Activated CD8-positive, alpha-beta memory T cell treated with anti-CD3 and anti-CD28 coated beads for 36 hours (primary cell): ENCODE measurements at regions not wholly inside any gene's neighbourhood (a gene's known extent, or its start where the extent isn't known, plus 50 kb on each side); places are given as distances from the start of the nearest gene placed in this dataset.
"Not testable (repeated sequence)": the region's sequence is repeated elsewhere in the genome, so short reads cannot be mapped to it uniquely, and the experiment has no call there.

ENCODE experiments used
- CTCF ChIA-PET: fragments of 350-600 bp; sonication (Branson Sonifier 250); formaldehyde crosslinking; loops from one replicate; lab custom pipeline; 2021; ENCODE audit warnings: antibody characterized with exemption; lab: Charles Lee
- POLR2A ChIA-PET: fragments of 350-600 bp; sonication (Branson Sonifier 250); formaldehyde crosslinking; loops from one replicate; lab custom pipeline; 2021; ENCODE audit warnings: antibody characterized with exemption; lab: Charles Lee

GRCh38 chr10:6995831-6996230, 415.0 kb downstream of the SFMBT2 start:
- CTCF ChIA-PET = no interaction called here
- POLR2A ChIA-PET = no interaction called here

- POLR2A ChIA-PET = no interaction called here
- CTCF ChIA-PET = no interaction called here
Measured at GRCh38 chr10:6995341-6995740, 415.3 kb upstream of the PRKCQ start.

- ChIA-PET POLR2A (no interaction called here), CTCF (no interaction called here)
Measured at GRCh38 chr10:6990891-6991290, 410.8 kb upstream of the PRKCQ start.

- POLR2A ChIA-PET = no interaction called here
- CTCF ChIA-PET = no interaction called here
Measured at GRCh38 chr10:6988654-6989053, 408.6 kb upstream of the PRKCQ start.

GRCh38 chr10:6987536-6987945, 407.5 kb upstream of the PRKCQ start:
- POLR2A ChIA-PET = no interaction called here
- CTCF ChIA-PET = no interaction called here

- ChIA-PET POLR2A (no interaction called here), CTCF (no interaction called here)
Measured at GRCh38 chr10:6986927-6987326, 406.9 kb upstream of the PRKCQ start.

- ChIA-PET CTCF (no interaction called here), POLR2A (no interaction called here)
Measured at GRCh38 chr10:6985644-6986043, 405.6 kb upstream of the PRKCQ start.

- POLR2A ChIA-PET = no interaction called here
- CTCF ChIA-PET = interaction anchor here (0.6 kb wide), 1 partner anchor 803 kb away, joined by 3 read pairs; no protein-coding TSS in a partner anchor
Measured at GRCh38 chr10:6984971-6985370, 404.9 kb upstream of the PRKCQ start.

- CTCF ChIA-PET = interaction anchor here (0.6 kb wide), 1 partner anchor 802 kb away, joined by 3 read pairs; no protein-coding TSS in a partner anchor
- POLR2A ChIA-PET = not testable (repeated sequence)
Measured at GRCh38 chr10:6984016-6984415, 403.9 kb upstream of the PRKCQ start.

GRCh38 chr10:6980353-6980752, 400.3 kb upstream of the PRKCQ start:
- CTCF ChIA-PET = no interaction called here

GRCh38 chr10:6979371-6979770, 399.3 kb upstream of the PRKCQ start:
- POLR2A ChIA-PET = no interaction called here
- CTCF ChIA-PET = no interaction called here

More at GRCh38 chr10:6980353-6980752, 400.3 kb upstream of the PRKCQ start:
- POLR2A ChIA-PET = no interaction called here

GRCh38 chr10:6978187-6978627, 398.1 kb upstream of the PRKCQ start:
- POLR2A ChIA-PET = no interaction called here
- CTCF ChIA-PET = no interaction called here

GRCh38 chr10:6977398-6978186, 397.5 kb upstream of the PRKCQ start:
- ChIA-PET CTCF (interaction anchor here (1.0 kb wide), 1 partner anchor 59 kb away, joined by 3 read pairs; no protein-coding TSS in a partner anchor), POLR2A (no interaction called here)

GRCh38 chr10:6973899-6974298, 393.8 kb upstream of the PRKCQ start:
- ChIA-PET CTCF (no interaction called here), POLR2A (no interaction called here)

GRCh38 chr10:6972226-6972625, 392.1 kb upstream of the PRKCQ start:
- CTCF ChIA-PET = interaction anchor here (1.2 kb wide), 1 partner anchor 53 kb away, joined by 3 read pairs; no protein-coding TSS in a partner anchor

GRCh38 chr10:6969659-6970058, 389.6 kb upstream of the PRKCQ start:
- ChIA-PET POLR2A (no interaction called here), CTCF (interaction anchor here (0.7 kb wide), 1 partner anchor 405 kb away, joined by 3 read pairs; no protein-coding TSS in a partner anchor)

More at GRCh38 chr10:6972226-6972625, 392.1 kb upstream of the PRKCQ start:
- POLR2A ChIA-PET = no interaction called here

GRCh38 chr10:6964543-6964942, 384.5 kb upstream of the PRKCQ start:
- CTCF ChIA-PET = no interaction called here
- POLR2A ChIA-PET = no interaction called here

- ChIA-PET POLR2A (no interaction called here), CTCF (no interaction called here)
Measured at GRCh38 chr10:6962576-6962975, 382.5 kb upstream of the PRKCQ start.

- CTCF ChIA-PET = no interaction called here
- POLR2A ChIA-PET = no interaction called here
Measured at GRCh38 chr10:6958711-6959110, 378.6 kb upstream of the PRKCQ start.

GRCh38 chr10:6958254-6958653, 378.2 kb upstream of the PRKCQ start:
- ChIA-PET POLR2A (no interaction called here), CTCF (no interaction called here)

GRCh38 chr10:6957851-6958250, 377.8 kb upstream of the PRKCQ start:
- ChIA-PET POLR2A (no interaction called here), CTCF (no interaction called here)
